GM12872 (cell line): ENCODE measurements at regions not wholly inside any gene's neighbourhood (a gene's known extent, or its start where the extent isn't known, plus 50 kb on each side); places are given as distances from the start of the nearest gene placed in this dataset.

Experiments
- CTCF ChIP-seq: IDR thresholded peaks from 3 replicates; pipeline ENCODE4 v1.5.1; 2011; ENCODE audit warnings: low read depth, mild to moderate bottlenecking, low read length, moderate library complexity; ENCODE audit not compliant: insufficient read depth

GRCh38 chr5:89080467-89081116 lies 197.6 kb upstream of the MEF2C start:
- TF ChIP-seq CTCF, result no peak

GRCh38 chr5:89072842-89073672 lies 190.1 kb upstream of the MEF2C start:
- TF ChIP-seq CTCF, result no peak

GRCh38 chr5:89071941-89072331 lies 189.0 kb upstream of the MEF2C start:
- no peak for TF ChIP-seq CTCF

GRCh38 chr5:89071101-89071940 lies 188.3 kb upstream of the MEF2C start:
- no peak for TF ChIP-seq CTCF

GRCh38 chr5:89069591-89069990 lies 186.6 kb upstream of the MEF2C start:
- no peak for TF ChIP-seq CTCF

- no peak for TF ChIP-seq CTCF
These were observed 184.4 kb upstream of the MEF2C start for GRCh38 chr5:89067362-89067761.

- TF ChIP-seq CTCF, result no peak
These were observed 182.9 kb upstream of the MEF2C start for GRCh38 chr5:89065919-89066318.
